Right lobe of liver (tissue), 6 donors: ENCODE measurements at regions not wholly inside any gene's neighbourhood (a gene's known extent, or its start where the extent isn't known, plus 50 kb on each side); places are given as distances from the start of the nearest gene placed in this dataset.

Experiments
- ATAC-seq, 4 donors: fragments of 200-7000 bp; cut with Tn5 transposase; one replicate each; pipeline ENCODE4 v1.9.1; 2020; ENCODE audit warnings: mild to moderate bottlenecking in 4 of 4, moderate library complexity in 4 of 4
- DNase-seq, 3 donors: peaks; one replicate each; pipeline ENCODE4 v3.0.0-alpha.2; 2020
- H3K27ac ChIP-seq, 3 donors: fragments of 200-600 bp; one replicate each; pipeline ENCODE4 v1.8.0; 2022
- H3K27me3 ChIP-seq, 2 donors: fragments of 200-600 bp; one replicate each; pipeline ENCODE4 v1.8.0; 2022
- H3K36me3 ChIP-seq, 4 donors: fragments of 200-600 bp; sonication (generic) in 1 of 4; one replicate each; pipeline versions ENCODE4 v1.5.1 to v1.8.0; 2017 to 2022; ENCODE audit warnings: control low read depth in 1 of 4
- H3K4me1 ChIP-seq, 4 donors: fragments of 200-600 bp; sonication (generic) in 1 of 4; one replicate each; pipeline versions ENCODE4 v1.5.1 to v1.8.0; 2017 to 2022; ENCODE audit warnings: control low read depth in 1 of 4
- H3K4me3 ChIP-seq, 3 donors: fragments of 200-600 bp; one replicate each; pipeline ENCODE4 v1.8.0; 2022
- H3K9me3 ChIP-seq, 4 donors: fragments of 200-600 bp; sonication (generic) in 1 of 4; one replicate each; pipeline versions ENCODE4 v1.5.1 to v1.8.0; 2017 to 2022; ENCODE audit warnings: control low read depth in 1 of 4
- CTCF ChIP-seq, 4 donors: fragments of 200-600 bp in 3 of 4; fragments of 450-650 bp in 1 of 4; IDR thresholded peaks; one replicate each; pipeline versions ENCODE4 v1.5.1 to v1.8.0; 2016 to 2022; ENCODE audit warnings: antibody characterized with exemption in 4 of 4, mild to moderate bottlenecking in 2 of 4
- POLR2A ChIP-seq: fragments of 450-650 bp; IDR thresholded peaks from one replicate; pipeline ENCODE4 v1.6.1; 2017; ENCODE audit warnings: antibody characterized with exemption, mild to moderate bottlenecking
- WGBS: methylation state at CpG from one replicate; pipeline ENCODE4 v1.1.6; 2018; ENCODE audit warnings: low coverage, low lambda C conversion rate; ENCODE audit not compliant: insufficient coverage; ENCODE audit errors: missing lambda C conversion rate; 5-methylcytosine and 5-hydroxymethylcytosine counted together
- intact Hi-C, 2 donors: fragments of 100-400 bp; cut with DNase I; formaldehyde crosslinking; loops; one replicate each; pipeline versions ENCODE4 v1.11.2 to v1.14.1; 2022
- donor health status: DM: no; HTN: yes; CAD: no.
- donor health status: DM: no; HTN: no; CAD: no.
- donor health status: DM: no; HTN: no; CAD: no.
- donor health status: DM: no; HTN: yes; CAD: no.
- donor health status: DM: no; HTN: yes; CAD: no.

GRCh38 chr11:129720994-129721393 is 94.7 kb upstream of the TMEM45B start:
- WGBS = 70% methylated on average over 10 of the region's 11 CpGs
- ATAC-seq (no peak), DNase-seq (no peak)
- Histone ChIP-seq H3K27me3 (no peaks in the 10 kb centered on the region), H3K9me3 (no peaks in the 10 kb centered on the region), H3K27ac (no peak overlapping the region), H3K4me3 (no peak overlapping the region), H3K36me3 (no peaks in the 10 kb centered on the region), H3K4me1 (no peaks in the 10 kb centered on the region)
- intact Hi-C loops = no loop called here
- TF ChIP-seq POLR2A = no peak
- TF ChIP-seq CTCF (IDR thresholded peaks at IDR 0.05) = no peak

- TF ChIP-seq POLR2A (no peak), CTCF (IDR thresholded peaks at IDR 0.05) (no peak)
- H3K9me3 ChIP-seq = no peaks in the 10 kb centered on the region
- H3K4me3 ChIP-seq = no peak overlapping the region
- H3K4me1 ChIP-seq = no peaks in the 10 kb centered on the region
- intact Hi-C loops = no loop called here
- no peak overlapping the region for H3K27ac ChIP-seq
- H3K27me3 ChIP-seq = no peaks in the 10 kb centered on the region
- DNase-seq = no peak
- WGBS = 48% methylated on average over 4 of the region's 13 CpGs
- no peak for ATAC-seq
- no peaks in the 10 kb centered on the region for H3K36me3 ChIP-seq
These were observed 94.0 kb upstream of the TMEM45B start for GRCh38 chr11:129721685-129722084.

- no peak for DNase-seq
- 60% methylated on average over 3 of the region's 6 CpGs for whole genome bisulfite sequencing
- intact Hi-C loops = no loop called here
These were observed 93.1 kb upstream of the TMEM45B start for GRCh38 chr11:129722529-129722928.

GRCh38 chr11:129723146-129723760 is 92.4 kb upstream of the TMEM45B start:
- 27% methylated on average over 2 of the region's 13 CpGs for WGBS
- no peaks in the 10 kb centered on the region for H3K9me3 ChIP-seq
- no peaks in the 10 kb centered on the region for H3K36me3 ChIP-seq
- DNase-seq (no peak), ATAC-seq (peak in 1 of 4 donors; percentile 13)
- H3K27me3 ChIP-seq = no peaks in the 10 kb centered on the region
- H3K4me3 ChIP-seq = no peak overlapping the region
- intact Hi-C loops = no loop called here
- peaks cover 0 to 1% (median 0%) of the 10 kb centered on the region in 4 donors for H3K4me1 ChIP-seq
- no peak for TF ChIP-seq POLR2A
- no peak for TF ChIP-seq CTCF (IDR thresholded peaks at IDR 0.05)
- H3K27ac ChIP-seq = no peak overlapping the region

More at GRCh38 chr11:129722529-129722928, 93.1 kb upstream of the TMEM45B start:
- no peak overlapping the region for H3K4me3 ChIP-seq
- H3K27ac ChIP-seq = no peak overlapping the region
- no peaks in the 10 kb centered on the region for H3K27me3 ChIP-seq
- no peaks in the 10 kb centered on the region for H3K36me3 ChIP-seq
- H3K9me3 ChIP-seq = no peaks in the 10 kb centered on the region
- no peak for ATAC-seq
- TF ChIP-seq POLR2A = no peak
- TF ChIP-seq CTCF (IDR thresholded peaks at IDR 0.05) = no peak
- H3K4me1 ChIP-seq = no peaks in the 10 kb centered on the region
